ENCODE measurements at regions not wholly inside any gene's neighbourhood (a gene's known extent, or its start where the extent isn't known, plus 50 kb on each side); places are given as distances from the start of the nearest gene placed in this dataset.

DNA sequence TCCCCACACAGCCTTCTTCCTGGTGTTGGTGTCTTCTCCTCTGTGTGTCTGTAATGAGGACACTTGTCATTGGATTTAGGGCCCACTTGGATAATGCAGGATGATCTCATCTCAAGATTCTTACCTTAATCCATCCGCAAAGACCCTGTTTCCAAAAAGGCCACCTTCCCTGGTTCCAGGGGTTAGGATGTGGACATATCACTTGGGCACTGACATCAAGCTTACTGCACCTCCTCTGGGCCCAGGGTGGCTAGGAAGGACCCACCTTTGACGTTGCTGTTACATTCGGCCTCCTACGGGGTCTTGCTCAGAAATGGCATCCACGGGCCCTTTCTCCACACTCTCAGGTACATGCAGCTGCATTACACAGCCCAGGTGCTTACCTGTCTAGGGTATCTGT lies 535.9 kb downstream of the BRD1 start:
- Histone ChIP-seq H2BK20ac (ENCODE audit: low read depth, low read length) (no peak overlapping the region), H3K27me3 (ENCODE audit: control insufficient read depth, insufficient read depth, low read length) (no peaks in the 10 kb centered on the region), H3K56ac (ENCODE audit: extremely low read depth, insufficient read depth, low read length) (no peak overlapping the region), H3K9ac (ENCODE audit: low read depth, low read length) (no peak overlapping the region), H3K9me1 (ENCODE audit: insufficient read depth, low read length) (no peaks in the 10 kb centered on the region), H4K20me1 (ENCODE audit: insufficient read depth, low read length) (no peaks in the 10 kb centered on the region), H3K36me3 (ENCODE audit: control insufficient read depth, insufficient read depth, low read length) (no peaks in the 10 kb centered on the region), H4K5ac (ENCODE audit: low read depth, low read length) (no peak overlapping the region), H3K4me1 (ENCODE audit: control insufficient read depth, insufficient read depth, low read length) (no peaks in the 10 kb centered on the region), H2BK120ac (ENCODE audit: low read depth, low read length) (no peak overlapping the region), H3K4me2 (ENCODE audit: low read depth, low read length) (no peak overlapping the region), H2BK5ac (ENCODE audit: low read depth, low read length, poor library complexity, severe bottlenecking) (no peak overlapping the region), H4K91ac (ENCODE audit: insufficient read depth, low read depth, low read length) (no peak overlapping the region), H3K4me3 (ENCODE audit: insufficient read depth, low read depth, low read length) (no peak overlapping the region), H3K9me3 (ENCODE audit: control insufficient read depth, insufficient read depth, low read length) (peaks cover 61% of the 10 kb centered on the region), H3K27ac (ENCODE audit: insufficient read depth, low read length) (no peak overlapping the region), H4K8ac (ENCODE audit: low read depth in 2 of 2, low read length in 2 of 2) (no peak overlapping the region), H2AFZ (replicated peaks; ENCODE audit: low read length, poor library complexity) (no peak overlapping the region), H2AK9ac (replicated peaks; ENCODE audit: low read depth, low read length, poor library complexity) (no peak overlapping the region), H3K18ac (ENCODE audit: low read depth, low read length) (no peak overlapping the region), H3K14ac (replicated peaks; ENCODE audit: low read depth, low read length) (no peak overlapping the region), H2BK15ac (ENCODE audit: low read depth, low read length) (no peak overlapping the region), H2AK5ac (ENCODE audit: low read depth, low read length) (no peak overlapping the region), H3K79me1 (ENCODE audit: low read depth in 1 of 2, low read length in 2 of 2) (no peaks in the 10 kb centered on the region), H3K23ac (ENCODE audit: low read depth, low read length) (no peak overlapping the region), H3K4ac (ENCODE audit: low read depth, low read length) (no peak overlapping the region)
- POLR2A ChIA-PET (ENCODE audit: unreplicated experiment): no interaction called here
- dilution Hi-C loops (cut with HindIII; ENCODE audit: low sequenced_read_pairs, unreplicated experiment): no loop called here
- no peak for TF ChIP-seq POLR2A (IDR thresholded peaks at IDR 0.05; ENCODE audit: low read depth, low read length)
- no peak for TF ChIP-seq MAZ (IDR thresholded peaks at IDR 0.05; ENCODE audit: borderline replicate concordance, low read depth, low read length)
- no peak for TF ChIP-seq CTCF (conservative IDR thresholded peaks at IDR 0.05; ENCODE audit: low read depth, low read length)
- TF ChIP-seq CEBPB (IDR thresholded peaks at IDR 0.05; ENCODE audit: low read depth, low read length): no peak
- TF ChIP-seq RAD21 (IDR thresholded peaks at IDR 0.05; ENCODE audit: low read length): no peak
- 55% methylated on average over 4 of the region's 5 CpGs; no CpG with 5 or more reads in 1 of the 2 experiments for WGBS, 2 experiments (ENCODE audit: extremely low coverage in 2 of 2, insufficient read length in 1 of 2)
- ATAC-seq (ENCODE audit: low read depth) (no peak), DNase-seq (no peak)
- in situ Hi-C loops (cut with MboI; ENCODE audit: low sequenced_read_pairs): no loop called here
- BruUV-seq (replicated peaks): no TSS peak
- CTCF ChIA-PET: no interaction called here
- intact Hi-C loops (cut with micrococcal nuclease): no loop called here

All from IMR-90 (cell line).